H9 (cell line): ENCODE measurements at regions not wholly inside any gene's neighbourhood (a gene's known extent, or its start where the extent isn't known, plus 50 kb on each side); places are given as distances from the start of the nearest gene placed in this dataset.

Experiments used
- DNase-seq: peaks from one replicate; pipeline ENCODE4 v3.0.0-alpha.2; 2017
- H2AFZ ChIP-seq: one replicate; pipeline ENCODE4 v1.6.1; 2013; ENCODE audit warnings: mild to moderate bottlenecking, low read length, control low read depth, moderate library complexity
- H2AK5ac ChIP-seq: 2 replicates; pipeline ENCODE4 v1.6.1; 2013; ENCODE audit warnings: low read length, control low read depth, mixed read lengths; ENCODE audit not compliant: insufficient read length
- H2BK120ac ChIP-seq: one replicate; pipeline ENCODE4 v1.6.1; 2013; ENCODE audit warnings: low read depth, mild to moderate bottlenecking, low read length, control low read depth, inconsistent platforms; ENCODE audit not compliant: poor library complexity, severe bottlenecking
- H2BK12ac ChIP-seq: 2 replicates; pipeline ENCODE4 v1.6.1; 2013; ENCODE audit warnings: low read length, control low read depth, mixed read lengths, low read depth; ENCODE audit not compliant: insufficient read length
- H2BK15ac ChIP-seq: 2 replicates; pipeline ENCODE4 v1.6.1; 2013; ENCODE audit warnings: low read depth, low read length, control low read depth
- H2BK20ac ChIP-seq: one replicate; pipeline ENCODE4 v1.6.1; 2013; ENCODE audit warnings: low read depth, mild to moderate bottlenecking, low read length, control low read depth, inconsistent platforms; ENCODE audit not compliant: poor library complexity, severe bottlenecking
- H2BK5ac ChIP-seq: 2 replicates; pipeline ENCODE4 v1.6.1; 2013; ENCODE audit warnings: low read length, control low read depth, mixed read lengths; ENCODE audit not compliant: insufficient read length
- H3K14ac ChIP-seq: 2 replicates; pipeline ENCODE4 v1.6.1; 2013; ENCODE audit warnings: low read length, control low read depth; ENCODE audit not compliant: insufficient read depth
- H3K18ac ChIP-seq: 2 replicates; pipeline ENCODE4 v1.6.1; 2013; ENCODE audit warnings: low read depth, mild to moderate bottlenecking, mixed read lengths, low read length, control low read depth; ENCODE audit not compliant: insufficient read length
- H3K23ac ChIP-seq: 2 replicates; pipeline ENCODE4 v1.6.1; 2013; ENCODE audit warnings: low read length, control low read depth, mixed read lengths, low read depth; ENCODE audit not compliant: insufficient read length
- H3K23me2 ChIP-seq: 2 replicates; pipeline ENCODE4 v1.6.1; 2013; ENCODE audit warnings: low read depth, mild to moderate bottlenecking, mixed read lengths, low read length, control low read depth; ENCODE audit not compliant: insufficient read length, poor library complexity, severe bottlenecking
- H3K27ac ChIP-seq: 2 replicates; pipeline ENCODE4 v1.5.1; 2013; ENCODE audit warnings: low read length, control low read depth, mixed read lengths, low read depth; ENCODE audit not compliant: insufficient read length
- H3K27me3 ChIP-seq: 2 replicates; pipeline ENCODE4 v1.6.1; 2013; ENCODE audit warnings: low read length, control low read depth, inconsistent platforms; ENCODE audit not compliant: insufficient read depth
- H3K4ac ChIP-seq: 2 replicates; pipeline ENCODE4 v1.6.1; 2013; ENCODE audit warnings: low read depth, mild to moderate bottlenecking, control low read depth, inconsistent platforms, low read length, moderate library complexity
- H3K4me1 ChIP-seq: 2 replicates; pipeline ENCODE4 v1.6.1; 2013; ENCODE audit warnings: low read length, control low read depth, inconsistent platforms; ENCODE audit not compliant: insufficient read depth
- H3K4me2 ChIP-seq: 2 replicates; pipeline ENCODE4 v1.6.1; 2013; ENCODE audit warnings: low read length, control low read depth, mixed read lengths; ENCODE audit not compliant: insufficient read length, insufficient read depth
- H3K56ac ChIP-seq: 2 replicates; pipeline ENCODE4 v1.6.1; 2013; ENCODE audit warnings: low read depth, mild to moderate bottlenecking, mixed read lengths, low read length, control low read depth; ENCODE audit not compliant: insufficient read length
- H3K79me1 ChIP-seq: 2 replicates; pipeline ENCODE4 v1.6.1; 2013; ENCODE audit warnings: low read depth, mild to moderate bottlenecking, moderate library complexity, low read length, control low read depth, inconsistent platforms; ENCODE audit not compliant: insufficient read depth, poor library complexity, severe bottlenecking
- H3K79me2 ChIP-seq: 2 replicates; pipeline ENCODE4 v1.6.1; 2013; ENCODE audit warnings: low read length, control low read depth, inconsistent platforms; ENCODE audit not compliant: insufficient read depth
- H3K9ac ChIP-seq: 2 replicates; pipeline ENCODE4 v1.6.1; 2013; ENCODE audit warnings: low read length, control low read depth, mixed read lengths; ENCODE audit not compliant: insufficient read length; ENCODE audit errors: extremely low read depth
- H3K9me3 ChIP-seq: one replicate; pipeline ENCODE4 v1.6.1; 2013; ENCODE audit warnings: low read depth, low read length, inconsistent platforms; ENCODE audit not compliant: control insufficient read depth
- H3T11ph ChIP-seq: one replicate; pipeline ENCODE4 v1.6.1; 2013; ENCODE audit warnings: mild to moderate bottlenecking, low read length, control low read depth, inconsistent platforms
- H4K20me1 ChIP-seq: one replicate; pipeline ENCODE4 v1.6.1; 2013; ENCODE audit not compliant: control insufficient read depth, insufficient read length, insufficient read depth
- H4K5ac ChIP-seq: 2 replicates; pipeline ENCODE4 v1.6.1; 2013; ENCODE audit warnings: low read depth, mild to moderate bottlenecking, mixed read lengths, low read length, control low read depth; ENCODE audit not compliant: insufficient read length
- H4K8ac ChIP-seq: replicated peaks from 2 replicates; pipeline ENCODE4 v1.6.1; 2013; ENCODE audit warnings: low read length, control low read depth, mixed read lengths, low read depth; ENCODE audit not compliant: insufficient read length
- H4K91ac ChIP-seq: 2 replicates; pipeline ENCODE4 v1.6.1; 2013; ENCODE audit warnings: low read depth, mild to moderate bottlenecking, moderate library complexity, mixed read lengths, low read length, control low read depth; ENCODE audit not compliant: insufficient read length
- H3K27ac Mint-ChIP-seq, 3 experiments: 2 replicates in 2 of 3; 3 replicates in 1 of 3; pipeline ENCODE4 v1.8.0; 2020 to 2021; ENCODE audit warnings: mixed read lengths in 3 of 3, mild to moderate bottlenecking in 1 of 3, moderate library complexity in 1 of 3
- H3K27me3 Mint-ChIP-seq: 2 replicates; pipeline ENCODE4 v1.8.0; 2021; ENCODE audit warnings: low read depth, mild to moderate bottlenecking, moderate library complexity, mixed read lengths
- H3K36me3 Mint-ChIP-seq, 3 experiments: 2 replicates in 2 of 3; 3 replicates in 1 of 3; pipeline ENCODE4 v1.8.0; 2020 to 2021; ENCODE audit warnings: low read depth in 3 of 3, mixed read lengths in 3 of 3; ENCODE audit not compliant: insufficient read depth in 1 of 3
- H3K4me1 Mint-ChIP-seq, 2 experiments: 2 replicates each; pipeline ENCODE4 v1.8.0; 2020; ENCODE audit warnings: mixed read lengths in 2 of 2
- H3K4me3 Mint-ChIP-seq, 2 experiments: 2 replicates in 1 of 2; 3 replicates in 1 of 2; pipeline ENCODE4 v1.8.0; 2020 to 2021; ENCODE audit warnings: mild to moderate bottlenecking in 2 of 2, mixed read lengths in 2 of 2, moderate library complexity in 1 of 2
- H3K9me3 Mint-ChIP-seq, 2 experiments: 2 replicates in 1 of 2; 3 replicates in 1 of 2; pipeline ENCODE4 v1.8.0; 2020; ENCODE audit warnings: mild to moderate bottlenecking in 2 of 2, mixed read lengths in 2 of 2, moderate library complexity in 1 of 2
- CTCF ChIP-seq: fragments of 200-600 bp; sonication (generic); conservative IDR thresholded peaks from 3 replicates; pipeline ENCODE4 v1.8.0; 2021; ENCODE audit warnings: antibody characterized with exemption, mild to moderate bottlenecking
- WGBS: extraction: QIAGEN DNeasy Blood & Tissue Kit; methylation state at CpG from one replicate; pipeline ENCODE4 v1.1.7; 2013; ENCODE audit warnings: missing lambda C conversion rate, low lambda C conversion rate, mixed read lengths; ENCODE audit not compliant: insufficient read length; ENCODE audit errors: extremely low coverage; 5-methylcytosine and 5-hydroxymethylcytosine counted together

- Mint-ChIP-seq H3K36me3 (peaks cover 15 to 26% (median 21%) of the 10 kb centered on the region in 3 experiments), H3K4me1 (peaks cover 52 to 62% of the 10 kb centered on the region in 2 experiments), H3K9me3 (peaks cover 21 to 23% of the 10 kb centered on the region in 2 experiments), H3K4me3 (no peak overlapping the region), H3K27me3 (no peaks in the 10 kb centered on the region), H3K27ac (peak overlapping the region in 2 of 3 experiments; percentile 92 to 96; a peak in 4 of 7 replicates)
- Histone ChIP-seq H4K20me1 (no peaks in the 10 kb centered on the region), H2BK5ac (no peak overlapping the region), H3K23me2 (no peaks in the 10 kb centered on the region), H3K9ac (no peak overlapping the region), H3K4me2 (no peak overlapping the region), H2BK120ac (no peak overlapping the region), H4K5ac (no peak overlapping the region), H2BK12ac (no peak overlapping the region), H4K8ac (no peak overlapping the region), H2AFZ (no peak overlapping the region), H3K18ac (no peak overlapping the region), H3K79me2 (no peaks in the 10 kb centered on the region), H3K9me3 (peaks cover 5% of the 10 kb centered on the region), H3T11ph (no peak overlapping the region), H3K27me3 (no peaks in the 10 kb centered on the region), H3K14ac (no peak overlapping the region), H3K27ac (no peak overlapping the region), H3K4ac (no peak overlapping the region), H4K91ac (no peak overlapping the region), H2AK5ac (no peak overlapping the region), H3K56ac (no peak overlapping the region), H2BK20ac (no peak overlapping the region), H3K79me1 (no peaks in the 10 kb centered on the region), H3K4me1 (peaks cover 5% of the 10 kb centered on the region; the same call in 1 of the 2 replicates), H2BK15ac (no peak overlapping the region), H3K23ac (no peak overlapping the region)
- DNase-seq, result no peak
- no CpG with 5 or more reads among the region's 1 CpG for WGBS
- no peak for TF ChIP-seq CTCF
Measured at GRCh38 chr2:167859676-167860075, 387.7 kb downstream of the STK39 start.
